ENCODE measurements at regions not wholly inside any gene's neighbourhood (a gene's known extent, or its start where the extent isn't known, plus 50 kb on each side); places are given as distances from the start of the nearest gene placed in this dataset.

- TF ChIP-seq CTCF (IDR thresholded peaks at IDR 0.05; ENCODE audit: low read depth, low read length) = no peak
- no peak for TF ChIP-seq MAX (IDR thresholded peaks at IDR 0.05; ENCODE audit: low read depth, low read length)
- no peak for TF ChIP-seq MYC (IDR thresholded peaks at IDR 0.05; ENCODE audit: low read depth, low read length)
- no peak for TF ChIP-seq POLR2A (IDR thresholded peaks at IDR 0.05; ENCODE audit: extremely low read depth, insufficient read length)
- DNase-seq (ENCODE audit: low read depth) = no peak
- H3K4me3 ChIP-seq (ENCODE audit: low read depth, low read length) = no peak overlapping the region
Observed at GRCh38 chr19:28640506-28640905, 572.4 kb downstream of the UQCRFS1 start.

- no peak for TF ChIP-seq CTCF (IDR thresholded peaks at IDR 0.05; ENCODE audit: low read depth, low read length)
- TF ChIP-seq MYC (IDR thresholded peaks at IDR 0.05; ENCODE audit: low read depth, low read length) = no peak
- TF ChIP-seq MAX (IDR thresholded peaks at IDR 0.05; ENCODE audit: low read depth, low read length) = no peak
- TF ChIP-seq POLR2A (IDR thresholded peaks at IDR 0.05; ENCODE audit: extremely low read depth, insufficient read length) = no peak
- no peak for DNase-seq (ENCODE audit: low read depth)
- H3K4me3 ChIP-seq (ENCODE audit: low read depth, low read length) = no peak overlapping the region
Observed at GRCh38 chr19:28638445-28638844, 574.5 kb downstream of the UQCRFS1 start.

GRCh38 chr19:28636706-28637105 lies 576.2 kb downstream of the UQCRFS1 start:
- no peak for DNase-seq (ENCODE audit: low read depth)
- TF ChIP-seq MAX (IDR thresholded peaks at IDR 0.05; ENCODE audit: low read depth, low read length) = no peak
- TF ChIP-seq POLR2A (IDR thresholded peaks at IDR 0.05; ENCODE audit: extremely low read depth, insufficient read length) = no peak
- no peak for TF ChIP-seq MYC (IDR thresholded peaks at IDR 0.05; ENCODE audit: low read depth, low read length)
- TF ChIP-seq CTCF (IDR thresholded peaks at IDR 0.05; ENCODE audit: low read depth, low read length) = no peak
- no peak overlapping the region for H3K4me3 ChIP-seq (ENCODE audit: low read depth, low read length)

- TF ChIP-seq MYC (IDR thresholded peaks at IDR 0.05; ENCODE audit: low read depth, low read length) (no peak), MAX (IDR thresholded peaks at IDR 0.05; ENCODE audit: low read depth, low read length) (no peak), POLR2A (IDR thresholded peaks at IDR 0.05; ENCODE audit: extremely low read depth, insufficient read length) (no peak), CTCF (IDR thresholded peaks at IDR 0.05; ENCODE audit: low read depth, low read length) (no peak)
- no peak for DNase-seq (ENCODE audit: low read depth)
- H3K4me3 ChIP-seq (ENCODE audit: low read depth, low read length) = no peak overlapping the region
Observed at GRCh38 chr19:28636016-28636629, 576.8 kb downstream of the UQCRFS1 start.

GRCh38 chr19:28634837-28635236 lies 578.1 kb downstream of the UQCRFS1 start:
- DNase-seq (ENCODE audit: low read depth) = no peak
- no peak overlapping the region for H3K4me3 ChIP-seq (ENCODE audit: low read depth, low read length)
- TF ChIP-seq MYC (IDR thresholded peaks at IDR 0.05; ENCODE audit: low read depth, low read length) = no peak
- TF ChIP-seq CTCF (IDR thresholded peaks at IDR 0.05; ENCODE audit: low read depth, low read length) = no peak
- TF ChIP-seq MAX (IDR thresholded peaks at IDR 0.05; ENCODE audit: low read depth, low read length) = no peak

GRCh38 chr19:28634019-28634328 lies 579.0 kb downstream of the UQCRFS1 start:
- DNase-seq (ENCODE audit: low read depth) = no peak
- H3K4me3 ChIP-seq (ENCODE audit: low read depth, low read length) = no peak overlapping the region
- no peak for TF ChIP-seq MAX (IDR thresholded peaks at IDR 0.05; ENCODE audit: low read depth, low read length)
- TF ChIP-seq MYC (IDR thresholded peaks at IDR 0.05; ENCODE audit: low read depth, low read length) = no peak
- no peak for TF ChIP-seq CTCF (IDR thresholded peaks at IDR 0.05; ENCODE audit: low read depth, low read length)
- no peak for TF ChIP-seq POLR2A (IDR thresholded peaks at IDR 0.05; ENCODE audit: extremely low read depth, insufficient read length)
